ENCODE measurements at regions not wholly inside any gene's neighbourhood (a gene's known extent, or its start where the extent isn't known, plus 50 kb on each side); places are given as distances from the start of the nearest gene placed in this dataset.

GRCh38 chr5:42037379-42037932, 112.4 kb downstream of the FBXO4 start:
- TF ChIP-seq ZFX (IDR thresholded peaks at IDR 0.05; ENCODE audit: borderline replicate concordance): no peak
- TF ChIP-seq, protein P1, sequence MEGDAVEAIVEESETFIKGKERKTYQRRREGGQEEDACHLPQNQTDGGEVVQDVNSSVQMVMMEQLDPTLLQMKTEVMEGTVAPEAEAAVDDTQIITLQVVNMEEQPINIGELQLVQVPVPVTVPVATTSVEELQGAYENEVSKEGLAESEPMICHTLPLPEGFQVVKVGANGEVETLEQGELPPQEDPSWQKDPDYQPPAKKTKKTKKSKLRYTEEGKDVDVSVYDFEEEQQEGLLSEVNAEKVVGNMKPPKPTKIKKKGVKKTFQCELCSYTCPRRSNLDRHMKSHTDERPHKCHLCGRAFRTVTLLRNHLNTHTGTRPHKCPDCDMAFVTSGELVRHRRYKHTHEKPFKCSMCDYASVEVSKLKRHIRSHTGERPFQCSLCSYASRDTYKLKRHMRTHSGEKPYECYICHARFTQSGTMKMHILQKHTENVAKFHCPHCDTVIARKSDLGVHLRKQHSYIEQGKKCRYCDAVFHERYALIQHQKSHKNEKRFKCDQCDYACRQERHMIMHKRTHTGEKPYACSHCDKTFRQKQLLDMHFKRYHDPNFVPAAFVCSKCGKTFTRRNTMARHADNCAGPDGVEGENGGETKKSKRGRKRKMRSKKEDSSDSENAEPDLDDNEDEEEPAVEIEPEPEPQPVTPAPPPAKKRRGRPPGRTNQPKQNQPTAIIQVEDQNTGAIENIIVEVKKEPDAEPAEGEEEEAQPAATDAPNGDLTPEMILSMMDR (IDR thresholded peaks at IDR 0.05): no peak
